ENCODE measurements at regions not wholly inside any gene's neighbourhood (a gene's known extent, or its start where the extent isn't known, plus 50 kb on each side); places are given as distances from the start of the nearest gene placed in this dataset.

GRCh38 chr9:103889989-103890388, 204.1 kb upstream of the SMC2 start:
- TF ChIP-seq CTCF (IDR thresholded peaks at IDR 0.05), result no peak
- DNase-seq, result no peak
- H3K4me3 Mint-ChIP-seq, result no peak overlapping the region

GRCh38 chr9:103894184-103894583, 199.9 kb upstream of the SMC2 start:
- H3K36me3 Mint-ChIP-seq (ENCODE audit: low read depth), result no peaks in the 10 kb centered on the region
- H3K4me1 Mint-ChIP-seq (ENCODE audit: low read depth), result no peaks in the 10 kb centered on the region
- peaks cover 10% of the 10 kb centered on the region for H3K9me3 Mint-ChIP-seq
- DNase-seq, result no peak
- no peak overlapping the region for H3K27ac Mint-ChIP-seq
- H3K27me3 Mint-ChIP-seq (ENCODE audit: insufficient read depth), result no peaks in the 10 kb centered on the region
- no peak overlapping the region for H3K4me3 Mint-ChIP-seq
- TF ChIP-seq CTCF (IDR thresholded peaks at IDR 0.05), result no peak

More at GRCh38 chr9:103889989-103890388, 204.1 kb upstream of the SMC2 start:
- no peaks in the 10 kb centered on the region for H3K4me1 Mint-ChIP-seq (ENCODE audit: low read depth)
- H3K36me3 Mint-ChIP-seq (ENCODE audit: low read depth), result no peaks in the 10 kb centered on the region
- peaks cover 22% of the 10 kb centered on the region for H3K9me3 Mint-ChIP-seq
- no peak overlapping the region for H3K27ac Mint-ChIP-seq
- H3K27me3 Mint-ChIP-seq (ENCODE audit: insufficient read depth), result no peaks in the 10 kb centered on the region

- no peaks in the 10 kb centered on the region; the same call in 1 of the 2 replicates for H3K27me3 Mint-ChIP-seq (ENCODE audit: insufficient read depth)
- DNase-seq, result no peak
- no peak for TF ChIP-seq CTCF (IDR thresholded peaks at IDR 0.05)
- H3K27ac Mint-ChIP-seq, result no peak overlapping the region
- peaks cover 18% of the 10 kb centered on the region for H3K9me3 Mint-ChIP-seq
- H3K4me1 Mint-ChIP-seq (ENCODE audit: low read depth), result no peaks in the 10 kb centered on the region
- H3K36me3 Mint-ChIP-seq (ENCODE audit: low read depth), result no peaks in the 10 kb centered on the region
- no peak overlapping the region for H3K4me3 Mint-ChIP-seq
Observed at GRCh38 chr9:103898550-103898949, 195.6 kb upstream of the SMC2 start.

- H3K4me3 Mint-ChIP-seq, result no peak overlapping the region
- no peak for DNase-seq
- H3K4me1 Mint-ChIP-seq (ENCODE audit: low read depth), result no peaks in the 10 kb centered on the region
- H3K27me3 Mint-ChIP-seq (ENCODE audit: insufficient read depth), result no peaks in the 10 kb centered on the region; the same call in 1 of the 2 replicates
- peaks cover 18% of the 10 kb centered on the region for H3K9me3 Mint-ChIP-seq
- no peak overlapping the region for H3K27ac Mint-ChIP-seq
- no peak for TF ChIP-seq CTCF (IDR thresholded peaks at IDR 0.05)
- no peaks in the 10 kb centered on the region for H3K36me3 Mint-ChIP-seq (ENCODE audit: low read depth)
Observed at GRCh38 chr9:103899866-103900265, 194.2 kb upstream of the SMC2 start.

GRCh38 chr9:103900466-103900865, 193.6 kb upstream of the SMC2 start:
- no peak for DNase-seq
- Mint-ChIP-seq H3K36me3 (ENCODE audit: low read depth) (no peaks in the 10 kb centered on the region), H3K4me1 (ENCODE audit: low read depth) (no peaks in the 10 kb centered on the region), H3K4me3 (no peak overlapping the region), H3K9me3 (peaks cover 18% of the 10 kb centered on the region), H3K27me3 (ENCODE audit: insufficient read depth) (no peaks in the 10 kb centered on the region; the same call in 1 of the 2 replicates), H3K27ac (no peak overlapping the region)
- no peak for TF ChIP-seq CTCF (IDR thresholded peaks at IDR 0.05)

- Mint-ChIP-seq H3K36me3 (ENCODE audit: low read depth) (no peaks in the 10 kb centered on the region), H3K27ac (no peak overlapping the region), H3K4me1 (ENCODE audit: low read depth) (no peaks in the 10 kb centered on the region), H3K9me3 (peaks cover 18% of the 10 kb centered on the region), H3K27me3 (ENCODE audit: insufficient read depth) (no peaks in the 10 kb centered on the region; the same call in 1 of the 2 replicates), H3K4me3 (no peak overlapping the region)
- no peak for DNase-seq
- TF ChIP-seq CTCF (IDR thresholded peaks at IDR 0.05), result no peak
Observed at GRCh38 chr9:103902263-103902662, 191.8 kb upstream of the SMC2 start.
